ENCODE measurements at regions not wholly inside any gene's neighbourhood (a gene's known extent, or its start where the extent isn't known, plus 50 kb on each side); places are given as distances from the start of the nearest gene placed in this dataset.

- TF ChIP-seq REST (IDR thresholded peaks at IDR 0.05; ENCODE audit: low read depth) (no peak), EP300 (IDR thresholded peaks at IDR 0.05; ENCODE audit: borderline replicate concordance) (no peak), ZBTB7A (IDR thresholded peaks at IDR 0.05; ENCODE audit: low read depth) (no peak), RAD21 (IDR thresholded peaks at IDR 0.05; ENCODE audit: low read depth) (no peak), EGR1 (IDR thresholded peaks at IDR 0.05) (no peak), TCF12 (IDR thresholded peaks at IDR 0.05; ENCODE audit: low read depth) (no peak), MAX (IDR thresholded peaks at IDR 0.05) (no peak), TAF1 (IDR thresholded peaks at IDR 0.05; ENCODE audit: low read depth) (no peak), TEAD4 (IDR thresholded peaks at IDR 0.05) (no peak), NFIC (IDR thresholded peaks at IDR 0.05) (no peak), CREB1 (IDR thresholded peaks at IDR 0.05; ENCODE audit: low read depth) (no peak), FOXM1 (IDR thresholded peaks at IDR 0.05; ENCODE audit: borderline replicate concordance, low read depth) (no peak), YY1 (IDR thresholded peaks at IDR 0.05; ENCODE audit: low read depth) (no peak)
These were observed 203.0 kb upstream of the TNRC6C start for GRCh38 chr17:77755410-77755963.

Measured in Ishikawa (cell line).